H1 (cell line): ENCODE measurements at regions not wholly inside any gene's neighbourhood (a gene's known extent, or its start where the extent isn't known, plus 50 kb on each side); places are given as distances from the start of the nearest gene placed in this dataset.

ENCODE experiments used
- CTCF ChIA-PET: fragments of 300-600 bp; sonication (Branson Sonifier 250); formaldehyde crosslinking; loops from one replicate; lab custom pipeline; 2021; ENCODE audit not compliant: partially characterized antibody; lab: Charles Lee
- POLR2A ChIA-PET: fragments of 300-600 bp; sonication (Branson Sonifier 250); formaldehyde crosslinking; loops from one replicate; lab custom pipeline; 2021; ENCODE audit warnings: inconsistent platforms; ENCODE audit not compliant: partially characterized antibody; lab: Charles Lee
- DNase-seq, 2 experiments: peaks; one replicate each; pipeline versions ENCODE4 v3.0.0 to v3.0.0-alpha.2; 2010 to 2022; ENCODE audit warnings: low spot score in 2 of 2, low read depth in 1 of 2, mixed read lengths in 1 of 2
- FAIRE-seq: peaks from 2 replicates; lab custom pipeline; 2011; peaks lifted over from hg19 to GRCh38; lab: Jason Lieb, UNC
- H2AFZ ChIP-seq: 2 replicates; pipeline ENCODE4 v1.8.1; 2012; ENCODE audit warnings: low read length, inconsistent platforms
- H2AK5ac ChIP-seq: 2 replicates; pipeline ENCODE4 v1.6.1; 2013; ENCODE audit warnings: low read depth, low read length
- H2BK120ac ChIP-seq: replicated peaks from 2 replicates; pipeline ENCODE3; 2013; ENCODE audit warnings: low read depth, low read length, inconsistent platforms
- H2BK12ac ChIP-seq: 2 replicates; pipeline ENCODE4 v1.6.1; 2013; ENCODE audit warnings: low read depth, low read length
- H2BK15ac ChIP-seq: 2 replicates; pipeline ENCODE4 v1.6.1; 2013; ENCODE audit warnings: low read length
- H2BK20ac ChIP-seq: 2 replicates; pipeline ENCODE4 v1.6.1; 2013; ENCODE audit warnings: low read length
- H2BK5ac ChIP-seq: 2 replicates; pipeline ENCODE4 v1.6.1; 2013; ENCODE audit warnings: low read depth, low read length
- H3K14ac ChIP-seq: 2 replicates; pipeline ENCODE4 v1.6.1; 2013; ENCODE audit warnings: inconsistent platforms; ENCODE audit not compliant: insufficient read length
- H3K18ac ChIP-seq: 2 replicates; pipeline ENCODE4 v1.6.1; 2013; ENCODE audit warnings: low read length; ENCODE audit errors: extremely low read depth
- H3K23ac ChIP-seq: 2 replicates; pipeline ENCODE4 v1.6.1; 2013; ENCODE audit warnings: inconsistent platforms; ENCODE audit not compliant: insufficient read length
- H3K23me2 ChIP-seq: 2 replicates; pipeline ENCODE4 v1.6.1; 2013; ENCODE audit warnings: low read depth, low read length
- H3K27ac ChIP-seq: 2 replicates; pipeline ENCODE4 v1.6.1; 2011; ENCODE audit warnings: low read depth, low read length, inconsistent platforms
- H3K27me3 ChIP-seq, 4 experiments: replicated peaks in 1 of 4; 1 replicate in 1 of 4; 2 replicates in 3 of 4; pipeline versions ENCODE4 v1.6.1 to v1.8.1; 2011 to 2013; ENCODE audit warnings: low read length in 3 of 4, mild to moderate bottlenecking in 3 of 4, inconsistent platforms in 2 of 4, mixed read lengths in 2 of 4, moderate library complexity in 1 of 4; ENCODE audit not compliant: control insufficient read depth in 3 of 4, insufficient read depth in 3 of 4; ENCODE audit errors: extremely low read depth in 1 of 4
- H3K36me3 ChIP-seq, 4 experiments: 2 replicates each; pipeline versions ENCODE4 v1.6.1 to v1.8.1; 2011 to 2013; ENCODE audit warnings: mild to moderate bottlenecking in 4 of 4, low read length in 3 of 4, moderate library complexity in 2 of 4, control low read depth in 1 of 4, inconsistent platforms in 1 of 4; ENCODE audit not compliant: insufficient read depth in 4 of 4, control insufficient read depth in 2 of 4
- H3K4ac ChIP-seq: replicated peaks from 2 replicates; pipeline ENCODE3; 2013; ENCODE audit warnings: low read length, low read depth, mixed read lengths, inconsistent platforms; ENCODE audit not compliant: insufficient read length
- H3K4me1 ChIP-seq, 4 experiments: replicated peaks in 1 of 4; 1 replicate in 1 of 4; 2 replicates in 3 of 4; pipeline versions ENCODE4 v1.6.1 to v1.8.1; 2011 to 2013; ENCODE audit warnings: low read length in 3 of 4, inconsistent platforms in 2 of 4, mixed read lengths in 1 of 4; ENCODE audit not compliant: insufficient read depth in 4 of 4, control insufficient read depth in 3 of 4
- H3K4me2 ChIP-seq, 2 experiments: 2 replicates each; pipeline versions ENCODE4 v1.6.1 to v1.8.1; 2011 to 2013; ENCODE audit warnings: low read depth in 2 of 2, low read length in 2 of 2, control low read depth in 1 of 2, inconsistent platforms in 1 of 2, mild to moderate bottlenecking in 1 of 2; ENCODE audit not compliant: insufficient read depth in 1 of 2
- H3K4me3 ChIP-seq, 4 experiments: fragments of 200-600, 300-600 bp in 1 of 4; sonication (generic), shearing (Covaris generic), sonication (Bioruptor Twin) in 1 of 4; 2 replicates each; pipeline versions ENCODE4 v1.5.1 to v1.8.1; 2011 to 2016; ENCODE audit warnings: low read length in 4 of 4, low read depth in 3 of 4, control low read depth in 2 of 4, inconsistent platforms in 2 of 4, mild to moderate bottlenecking in 2 of 4, mixed read lengths in 1 of 4, moderate library complexity in 1 of 4; ENCODE audit not compliant: insufficient read depth in 2 of 4; ENCODE audit errors: extremely low read depth in 1 of 4
- H3K56ac ChIP-seq: replicated peaks from 2 replicates; pipeline ENCODE3; 2013; ENCODE audit warnings: low read depth, mild to moderate bottlenecking, mixed read lengths, low read length, inconsistent platforms; ENCODE audit not compliant: insufficient read length
- H3K79me1 ChIP-seq: 2 replicates; pipeline ENCODE4 v1.6.1; 2013; ENCODE audit warnings: low read depth, low read length, control low read depth
- H3K79me2 ChIP-seq, 2 experiments: 2 replicates each; pipeline versions ENCODE4 v1.6.1 to v1.8.1; 2012 to 2013; ENCODE audit warnings: low read length in 2 of 2, mild to moderate bottlenecking in 2 of 2, inconsistent platforms in 1 of 2; ENCODE audit not compliant: insufficient read depth in 2 of 2, control insufficient read depth in 1 of 2
- H3K9ac ChIP-seq, 4 experiments: replicated peaks in 1 of 4; 1 replicate in 1 of 4; 2 replicates in 3 of 4; pipeline versions ENCODE4 v1.6.1 to v1.8.1; 2011 to 2013; ENCODE audit warnings: low read depth in 3 of 4, low read length in 3 of 4, control low read depth in 2 of 4, mild to moderate bottlenecking in 2 of 4, moderate library complexity in 2 of 4, inconsistent platforms in 1 of 4; ENCODE audit errors: extremely low read depth in 1 of 4
- H3K9me3 ChIP-seq, 2 experiments: 2 replicates each; pipeline versions ENCODE4 v1.6.1 to v1.8.1; 2012 to 2013; ENCODE audit warnings: mild to moderate bottlenecking in 2 of 2, moderate library complexity in 2 of 2, control low read depth in 1 of 2, inconsistent platforms in 1 of 2, low read depth in 1 of 2, low read length in 1 of 2, mixed read lengths in 1 of 2; ENCODE audit not compliant: insufficient read depth in 2 of 2
- H4K20me1 ChIP-seq, 2 experiments: replicated peaks in 1 of 2; 2 replicates each; pipeline versions ENCODE3 to v1.8.1; 2011 to 2013; ENCODE audit warnings: inconsistent platforms in 2 of 2, low read length in 2 of 2, mild to moderate bottlenecking in 1 of 2; ENCODE audit not compliant: insufficient read depth in 2 of 2, control insufficient read depth in 1 of 2
- H4K5ac ChIP-seq: 2 replicates; pipeline ENCODE4 v1.6.1; 2013; ENCODE audit warnings: low read length, low read depth, mixed read lengths, inconsistent platforms; ENCODE audit not compliant: insufficient read length
- H4K8ac ChIP-seq: 2 replicates; pipeline ENCODE4 v1.8.0; 2013; ENCODE audit warnings: mild to moderate bottlenecking, moderate library complexity, low read length, inconsistent platforms; ENCODE audit not compliant: insufficient read depth; ENCODE audit errors: extremely low read depth
- H4K91ac ChIP-seq: replicated peaks from 2 replicates; pipeline ENCODE3; 2013; ENCODE audit warnings: low read length, mixed read lengths, inconsistent platforms; ENCODE audit not compliant: insufficient read length
- ASH2L ChIP-seq: fragments of 200-600, 300-600 bp; sonication (generic); IDR thresholded peaks from one replicate; pipeline ENCODE4 v1.7.1; 2017; ENCODE audit warnings: low read length
- BCL11A ChIP-seq, 2 experiments: IDR thresholded peaks; one replicate each; pipeline ENCODE4 v1.6.1; 2011; ENCODE audit warnings: low read depth in 2 of 2, low read length in 2 of 2, mild to moderate bottlenecking in 2 of 2
- KDM1A ChIP-seq: fragments of 200-600, 300-600 bp; sonication (generic); IDR thresholded peaks from 2 replicates; pipeline ENCODE4 v1.7.1; 2016; ENCODE audit warnings: mild to moderate bottlenecking, low read length, borderline replicate concordance
- MAFK ChIP-seq: IDR thresholded peaks from 2 replicates; pipeline ENCODE4 v1.6.1; 2012; ENCODE audit warnings: low read depth, mild to moderate bottlenecking, improper control_type of control experiment, low read length
- POU5F1 ChIP-seq: IDR thresholded peaks from 2 replicates; pipeline ENCODE4 v1.6.1; 2011; ENCODE audit warnings: low read depth, mild to moderate bottlenecking, low read length, moderate library complexity
- RNF2 ChIP-seq: fragments of 200-900, 300-1000 bp; sonication (generic); IDR thresholded peaks from 2 replicates; pipeline ENCODE4 v1.7.1; 2016; ENCODE audit warnings: borderline replicate concordance, low read depth, mild to moderate bottlenecking, antibody characterized with exemption, low read length; ENCODE audit not compliant: poor library complexity, severe bottlenecking; ENCODE audit errors: missing control alignments
- WGBS, 2 experiments: shearing (Covaris generic) in 1 of 2; methylation state at CpG; one replicate each; pipeline versions ENCODE4 v1.1.6 to v1.1.7; 2013 to 2015; ENCODE audit warnings: low lambda C conversion rate in 2 of 2, mixed read lengths in 2 of 2, inconsistent platforms in 1 of 2, low coverage in 1 of 2, missing lambda C conversion rate in 1 of 2; ENCODE audit not compliant: insufficient replicate concordance in 2 of 2, insufficient coverage in 1 of 2, insufficient read length in 1 of 2; ENCODE audit errors: extremely low coverage in 1 of 2, missing lambda C conversion rate in 1 of 2; 5-methylcytosine and 5-hydroxymethylcytosine counted together

- no peak overlapping the region for H3K14ac ChIP-seq
- ChIA-PET CTCF (interaction anchor here (0.8 to 10.6 kb wide), 12 partner anchors 12 to 272 kb away, joined by 3 to 105 read pairs (median 4); no protein-coding TSS in a partner anchor), POLR2A (interaction anchor here (1.0 kb wide), 1 partner anchor 167 kb away, joined by 3 read pairs; no protein-coding TSS in a partner anchor)
- peaks cover 0 to 5% (median 0%) of the 10 kb centered on the region in 4 experiments; a peak in 1 of 7 replicates for H3K4me1 ChIP-seq
- H3K79me2 ChIP-seq: no peaks in the 10 kb centered on the region
- H3K4me3 ChIP-seq: no peak overlapping the region
- H3K23me2 ChIP-seq: 0 out of 2 replicates have a peak, but pooled peaks cover 2% of the 10 kb centered on the region
- no peak overlapping the region for H3K9ac ChIP-seq
- no peak overlapping the region for H3K18ac ChIP-seq
- H2BK12ac ChIP-seq: no peak overlapping the region
- H4K5ac ChIP-seq: no peak overlapping the region
- no peaks in the 10 kb centered on the region for H3K9me3 ChIP-seq
- DNase-seq (no peak), FAIRE-seq (no peak)
- H2AK5ac ChIP-seq: no peak overlapping the region
- H2AFZ ChIP-seq: no peak overlapping the region
- H2BK20ac ChIP-seq: no peak overlapping the region
- no peak overlapping the region for H4K8ac ChIP-seq
- WGBS, 2 experiments: 94% methylated on average over 7 of the region's 7 CpGs; no CpG with 5 or more reads in 1 of the 2 experiments
- H3K4me2 ChIP-seq: no peak overlapping the region
- H3K27ac ChIP-seq: no peak overlapping the region
- H2BK5ac ChIP-seq: no peak overlapping the region
- no peaks in the 10 kb centered on the region for H4K20me1 ChIP-seq
- H3K79me1 ChIP-seq: no peaks in the 10 kb centered on the region
- no peak overlapping the region for H2BK15ac ChIP-seq
- H3K56ac ChIP-seq: no peak overlapping the region
- no peak overlapping the region for H3K23ac ChIP-seq
- H3K27me3 ChIP-seq: no peaks in the 10 kb centered on the region; a peak in 1 of 7 replicates
- no peaks in the 10 kb centered on the region for H3K36me3 ChIP-seq
- no peak overlapping the region for H3K4ac ChIP-seq
- H4K91ac ChIP-seq: no peak overlapping the region
- TF ChIP-seq BCL11A (IDR thresholded peaks at IDR 0.05; ENCODE audit: low read depth in 2 of 2, low read length in 2 of 2) (no peak), RNF2 (no peak), POU5F1 (no peak), KDM1A (no peak), ASH2L (no peak), MAFK (no peak)
- H2BK120ac ChIP-seq: no peak overlapping the region
These were observed 145.2 kb downstream of the KLF13 start for GRCh38 chr15:31471731-31472430.
